Uterus (tissue), 3 donors: ENCODE measurements at regions not wholly inside any gene's neighbourhood (a gene's known extent, or its start where the extent isn't known, plus 50 kb on each side); places are given as distances from the start of the nearest gene placed in this dataset.
A peak's percentile ranks its signal among the peaks of the same experiment; 100 is the strongest.

Experiments
- DNase-seq, 2 donors: peaks; one replicate each; pipeline ENCODE4 v3.0.0-alpha.2; 2019 to 2020
- H3K27ac ChIP-seq, 2 donors: fragments of 200-600 bp; sonication (generic); 1 replicate in 1 of 2; 2 replicates in 1 of 2; pipeline ENCODE4 v1.5.1; 2016 to 2018
- H3K27me3 ChIP-seq, 2 donors: fragments of 200-600 bp; sonication (generic); one replicate each; pipeline ENCODE4 v1.5.1; 2018 to 2019; ENCODE audit warnings: control low read depth in 1 of 2
- H3K36me3 ChIP-seq, 2 donors: fragments of 200-600 bp; sonication (generic); one replicate each; pipeline ENCODE4 v1.5.1; 2019; ENCODE audit warnings: control low read depth in 1 of 2
- H3K4me1 ChIP-seq, 2 donors: fragments of 200-600 bp; sonication (generic); one replicate each; pipeline ENCODE4 v1.5.1; 2018 to 2019; ENCODE audit warnings: control low read depth in 1 of 2
- H3K4me3 ChIP-seq, 2 donors: fragments of 200-600 bp; sonication (generic); 1 replicate in 1 of 2; 2 replicates in 1 of 2; pipeline ENCODE4 v1.5.1; 2018 to 2019; ENCODE audit warnings: mild to moderate bottlenecking in 1 of 2
- H3K9me3 ChIP-seq, 2 donors: fragments of 200-600 bp; sonication (generic); one replicate each; pipeline ENCODE4 v1.5.1; 2019; ENCODE audit warnings: control low read depth in 1 of 2
- POLR2A ChIP-seq, 2 donors: fragments of 450-650 bp; IDR thresholded peaks; one replicate each; pipeline ENCODE4 v1.6.1; 2016; ENCODE audit warnings: antibody characterized with exemption in 2 of 2, mild to moderate bottlenecking in 1 of 2, moderate library complexity in 1 of 2
- intact Hi-C: fragments of 100-400 bp; cut with DNase I; formaldehyde crosslinking; loops from one replicate; pipeline ENCODE4 v1.15.1; 2023; ENCODE audit warnings: low total_unique reads
- TF ChIP-seq, protein P1 (sequence below), 4 experiments: fragments of 200-600 bp in 2 of 4; fragments of 450-650 bp in 2 of 4; sonication (generic) in 2 of 4; IDR thresholded peaks; one replicate each; pipeline ENCODE4 v1.5.1; 2016 to 2019; ENCODE audit warnings: antibody characterized with exemption in 4 of 4, mild to moderate bottlenecking in 2 of 4, moderate library complexity in 1 of 4
- donor health status: DM: yes; HTN: yes; CAD: no.

DNA sequence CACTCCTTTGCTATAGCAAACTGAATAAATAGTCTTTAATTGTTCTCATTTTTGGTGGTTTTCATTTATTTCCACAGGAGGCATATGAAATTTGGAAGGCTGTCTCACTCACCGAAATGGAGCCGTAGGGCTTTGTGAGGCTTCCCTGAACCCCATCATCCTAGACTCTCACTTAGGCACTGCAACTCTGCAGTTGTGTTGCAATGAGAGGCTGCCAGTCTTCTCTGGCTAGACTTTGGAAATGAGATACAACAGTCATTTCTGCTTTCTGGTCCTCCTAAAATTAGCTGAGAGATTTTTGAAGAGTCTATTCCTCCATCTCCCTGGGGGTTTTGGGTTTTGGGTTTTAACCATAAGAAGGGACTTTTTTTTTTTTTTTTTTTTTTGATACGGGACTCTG lies 146.5 kb downstream of the SH3BGRL start:
- intact Hi-C loops, result no loop called here
- Histone ChIP-seq H3K4me3 (no peak overlapping the region), H3K36me3 (no peaks in the 10 kb centered on the region)

DNA sequence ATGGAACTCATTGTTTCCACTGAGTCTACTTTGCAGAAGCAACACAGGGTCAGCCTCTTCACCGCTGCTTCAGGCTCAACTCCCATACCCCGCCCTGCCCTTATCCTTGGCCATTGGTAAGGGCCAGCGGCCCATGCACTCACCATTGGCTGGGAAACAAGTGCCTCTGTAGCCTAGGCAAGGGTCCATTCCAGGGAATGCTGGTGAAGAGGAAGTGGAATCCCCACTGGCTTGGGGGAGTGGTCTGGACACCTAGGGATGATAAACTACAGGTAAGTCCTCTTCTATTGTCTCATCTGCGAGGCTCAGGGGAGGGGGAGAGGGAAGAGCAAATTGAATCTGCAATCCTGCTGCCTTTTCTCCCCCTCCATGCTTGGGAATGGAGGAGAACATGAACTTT lies 153.1 kb downstream of the SH3BGRL start:
- no peaks in the 10 kb centered on the region for H3K27me3 ChIP-seq
- no peak overlapping the region for H3K4me3 ChIP-seq
- no peaks in the 10 kb centered on the region for H3K36me3 ChIP-seq
- no peak overlapping the region for H3K27ac ChIP-seq
- DNase-seq, result no peak
- H3K4me1 ChIP-seq, result no peaks in the 10 kb centered on the region
- H3K9me3 ChIP-seq, result no peaks in the 10 kb centered on the region
- intact Hi-C loops, result no loop called here
- TF ChIP-seq POLR2A (IDR thresholded peaks at IDR 0.05), result no peak
- TF ChIP-seq, protein P1, sequence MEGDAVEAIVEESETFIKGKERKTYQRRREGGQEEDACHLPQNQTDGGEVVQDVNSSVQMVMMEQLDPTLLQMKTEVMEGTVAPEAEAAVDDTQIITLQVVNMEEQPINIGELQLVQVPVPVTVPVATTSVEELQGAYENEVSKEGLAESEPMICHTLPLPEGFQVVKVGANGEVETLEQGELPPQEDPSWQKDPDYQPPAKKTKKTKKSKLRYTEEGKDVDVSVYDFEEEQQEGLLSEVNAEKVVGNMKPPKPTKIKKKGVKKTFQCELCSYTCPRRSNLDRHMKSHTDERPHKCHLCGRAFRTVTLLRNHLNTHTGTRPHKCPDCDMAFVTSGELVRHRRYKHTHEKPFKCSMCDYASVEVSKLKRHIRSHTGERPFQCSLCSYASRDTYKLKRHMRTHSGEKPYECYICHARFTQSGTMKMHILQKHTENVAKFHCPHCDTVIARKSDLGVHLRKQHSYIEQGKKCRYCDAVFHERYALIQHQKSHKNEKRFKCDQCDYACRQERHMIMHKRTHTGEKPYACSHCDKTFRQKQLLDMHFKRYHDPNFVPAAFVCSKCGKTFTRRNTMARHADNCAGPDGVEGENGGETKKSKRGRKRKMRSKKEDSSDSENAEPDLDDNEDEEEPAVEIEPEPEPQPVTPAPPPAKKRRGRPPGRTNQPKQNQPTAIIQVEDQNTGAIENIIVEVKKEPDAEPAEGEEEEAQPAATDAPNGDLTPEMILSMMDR (IDR thresholded peaks at IDR 0.05), result no peak

More for the DNA sequence above, 146.5 kb downstream of the SH3BGRL start:
- no peak for DNase-seq
- no peak for TF ChIP-seq POLR2A (IDR thresholded peaks at IDR 0.05)
- no peaks in the 10 kb centered on the region for H3K4me1 ChIP-seq
- no peak overlapping the region for H3K27ac ChIP-seq
- no peaks in the 10 kb centered on the region for H3K27me3 ChIP-seq
- H3K9me3 ChIP-seq, result no peaks in the 10 kb centered on the region

DNA sequence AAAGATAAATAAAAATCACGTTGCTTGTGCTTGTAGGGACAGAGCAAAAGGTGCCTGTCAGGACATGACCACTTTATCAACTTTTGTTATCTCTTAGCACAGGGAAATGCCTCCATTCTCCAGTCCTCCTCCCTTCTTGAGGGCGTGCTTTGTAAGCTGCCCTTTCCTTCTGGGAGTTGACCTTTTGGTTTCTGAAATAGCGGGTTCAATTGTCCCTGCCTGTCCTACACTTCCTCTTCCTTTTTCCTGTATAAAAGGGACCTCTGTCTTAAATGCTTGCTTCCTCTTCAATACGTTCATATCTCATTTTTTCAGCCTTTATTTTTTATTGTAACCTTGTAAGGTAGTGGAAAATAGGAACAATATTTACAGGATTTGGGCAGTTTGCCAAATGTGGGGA lies 153.5 kb downstream of the SH3BGRL start:
- intact Hi-C loops, result no loop called here
- H3K36me3 ChIP-seq, result no peaks in the 10 kb centered on the region
- no peak overlapping the region for H3K27ac ChIP-seq
- DNase-seq, result no peak
- H3K9me3 ChIP-seq, result no peaks in the 10 kb centered on the region
- H3K4me1 ChIP-seq, result no peaks in the 10 kb centered on the region
- no peak overlapping the region for H3K4me3 ChIP-seq
- no peaks in the 10 kb centered on the region for H3K27me3 ChIP-seq
- no peak for TF ChIP-seq POLR2A (IDR thresholded peaks at IDR 0.05)
- TF ChIP-seq, protein P1 (IDR thresholded peaks at IDR 0.05), result no peak

DNA sequence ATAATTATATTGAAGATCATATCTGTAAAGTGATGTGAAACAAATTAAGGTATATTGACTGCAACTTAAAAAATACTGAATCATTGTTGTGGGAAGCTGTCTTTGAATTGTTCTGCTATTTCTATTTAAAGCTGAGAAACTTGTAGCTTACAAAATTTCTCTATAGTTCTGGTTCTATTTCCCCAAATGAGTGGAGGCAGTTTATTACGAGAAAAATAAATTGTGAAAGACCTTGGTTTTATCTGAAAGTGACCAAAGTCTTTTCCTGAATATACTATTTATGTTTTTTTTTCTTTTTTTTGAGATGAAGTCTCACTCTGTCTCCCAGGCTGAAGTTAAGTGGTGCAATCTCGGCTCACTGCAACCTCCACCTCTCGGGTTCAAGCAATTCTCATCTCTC lies 165.4 kb downstream of the SH3BGRL start:
- no peak for TF ChIP-seq POLR2A (IDR thresholded peaks at IDR 0.05)
- TF ChIP-seq, protein P1 (IDR thresholded peaks at IDR 0.05), result no peak
- intact Hi-C loops, result no loop called here

DNA sequence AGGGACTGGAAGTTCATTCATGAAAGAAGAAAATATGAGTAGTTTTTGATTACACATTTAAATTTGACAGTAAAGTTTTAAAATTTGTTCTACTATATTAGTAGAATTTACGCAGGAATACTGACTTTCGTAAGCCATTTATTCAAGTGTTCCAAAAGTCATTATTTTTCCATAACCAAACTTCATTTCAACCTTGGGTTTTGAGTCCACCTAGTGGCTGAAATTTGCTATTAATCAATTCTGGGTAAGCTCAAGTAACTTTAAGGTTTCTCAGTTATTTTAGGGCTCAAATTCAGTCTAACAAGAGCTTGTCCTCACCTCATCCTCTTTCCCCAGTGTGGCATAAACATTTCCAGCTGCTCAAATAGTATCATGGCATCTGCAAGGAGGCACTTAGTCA lies 175.4 kb downstream of the SH3BGRL start:
- H3K4me1 ChIP-seq, result no peaks in the 10 kb centered on the region
- H3K36me3 ChIP-seq, result no peaks in the 10 kb centered on the region
- TF ChIP-seq, protein P1 (IDR thresholded peaks at IDR 0.05), result peak; percentile 39 to 50 (median 42)
- TF ChIP-seq POLR2A (IDR thresholded peaks at IDR 0.05), result no peak
- no peak overlapping the region for H3K4me3 ChIP-seq
- H3K9me3 ChIP-seq, result no peaks in the 10 kb centered on the region
- peaks cover 0 to 4% of the 10 kb centered on the region in 2 donors for H3K27me3 ChIP-seq
- intact Hi-C loops, result no loop called here
- DNase-seq, result no peak
- H3K27ac ChIP-seq, result no peak overlapping the region

More for the DNA sequence above, 165.4 kb downstream of the SH3BGRL start:
- DNase-seq, result no peak
- no peaks in the 10 kb centered on the region for H3K27me3 ChIP-seq
- H3K4me1 ChIP-seq, result no peaks in the 10 kb centered on the region
- no peaks in the 10 kb centered on the region for H3K36me3 ChIP-seq
- H3K9me3 ChIP-seq, result no peaks in the 10 kb centered on the region
- no peak overlapping the region for H3K27ac ChIP-seq
- no peak overlapping the region for H3K4me3 ChIP-seq

DNA sequence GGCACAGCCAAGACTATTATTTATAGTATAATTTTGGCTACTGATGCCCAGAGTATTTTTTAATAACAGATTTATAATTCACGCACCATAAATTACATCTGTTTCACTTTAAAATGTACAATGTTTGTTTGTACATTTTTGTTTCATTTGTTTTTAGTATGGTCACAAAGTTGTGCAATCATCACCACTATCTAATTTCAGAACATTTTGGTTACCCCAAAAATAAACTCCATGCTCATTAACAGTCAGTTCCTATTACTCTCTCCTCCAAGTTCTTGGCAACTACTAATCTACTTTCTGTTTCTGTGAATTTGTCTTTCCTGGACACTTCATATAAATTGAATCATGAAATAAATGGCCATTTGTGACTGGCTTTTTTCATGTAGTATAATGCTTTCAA lies 176.7 kb downstream of the SH3BGRL start:
- no peak overlapping the region for H3K27ac ChIP-seq
- no peak for TF ChIP-seq POLR2A (IDR thresholded peaks at IDR 0.05)
- TF ChIP-seq, protein P1 (IDR thresholded peaks at IDR 0.05), result no peak
- H3K4me1 ChIP-seq, result no peaks in the 10 kb centered on the region
- H3K9me3 ChIP-seq, result no peaks in the 10 kb centered on the region
- intact Hi-C loops, result no loop called here
- no peak for DNase-seq
- H3K4me3 ChIP-seq, result no peak overlapping the region
- H3K27me3 ChIP-seq, result peaks cover 0 to 4% of the 10 kb centered on the region in 2 donors
- no peaks in the 10 kb centered on the region for H3K36me3 ChIP-seq
